Glutamatergic neuron (in vitro differentiated cells): ENCODE measurements at regions not wholly inside any gene's neighbourhood (a gene's known extent, or its start where the extent isn't known, plus 50 kb on each side); places are given as distances from the start of the nearest gene placed in this dataset.

Experiments
- DNase-seq: peaks from one replicate; pipeline ENCODE4 v3.0.0; 2022
- H3K27ac Mint-ChIP-seq: one replicate; pipeline ENCODE4 v1.8.0; 2020; ENCODE audit warnings: mild to moderate bottlenecking, mixed read lengths, inconsistent platforms; ENCODE audit not compliant: unreplicated experiment
- H3K27me3 Mint-ChIP-seq: one replicate; pipeline ENCODE4 v1.8.0; 2020; ENCODE audit warnings: mild to moderate bottlenecking, moderate library complexity, mixed read lengths, inconsistent platforms; ENCODE audit not compliant: unreplicated experiment
- H3K36me3 Mint-ChIP-seq: one replicate; pipeline ENCODE4 v1.8.0; 2020; ENCODE audit warnings: mild to moderate bottlenecking, mixed read lengths, inconsistent platforms; ENCODE audit not compliant: unreplicated experiment
- H3K4me1 Mint-ChIP-seq: one replicate; pipeline ENCODE4 v1.8.0; 2020; ENCODE audit warnings: mild to moderate bottlenecking, low read depth, mixed read lengths, inconsistent platforms; ENCODE audit not compliant: unreplicated experiment
- H3K4me3 Mint-ChIP-seq: one replicate; pipeline ENCODE4 v1.8.0; 2020; ENCODE audit warnings: mild to moderate bottlenecking, mixed read lengths, inconsistent platforms; ENCODE audit not compliant: unreplicated experiment
- H3K9me3 Mint-ChIP-seq: one replicate; pipeline ENCODE4 v1.8.0; 2020; ENCODE audit warnings: mild to moderate bottlenecking, moderate library complexity, mixed read lengths, inconsistent platforms; ENCODE audit not compliant: unreplicated experiment
- TF ChIP-seq, protein P1 (sequence below): fragments of 200-600 bp; sonication (generic); IDR thresholded peaks from one replicate; pipeline ENCODE4 v1.5.0; 2021; ENCODE audit not compliant: partially characterized antibody, unreplicated experiment

DNA sequence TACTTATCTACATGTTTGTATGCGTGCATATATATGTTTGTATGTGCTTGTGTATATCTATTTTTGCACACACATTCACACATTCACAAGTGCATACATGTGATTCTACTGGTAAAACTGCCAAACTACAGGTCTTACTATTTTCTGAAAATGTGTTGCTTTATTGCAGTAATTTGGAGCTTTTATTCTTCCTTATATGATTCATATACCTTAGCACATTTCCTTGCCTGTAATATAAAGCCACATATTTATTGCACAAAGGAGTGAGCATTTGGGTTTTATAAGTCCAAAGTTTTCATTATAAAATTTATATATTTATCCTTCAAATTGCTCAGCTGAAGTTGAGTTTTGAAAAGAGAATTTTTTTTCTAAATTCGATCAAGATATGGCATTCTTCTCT lies 1120.4 kb upstream of the PCDH9 start:
- no peaks in the 10 kb centered on the region for H3K27me3 Mint-ChIP-seq
- no peaks in the 10 kb centered on the region for H3K9me3 Mint-ChIP-seq
- H3K4me3 Mint-ChIP-seq = no peak overlapping the region
- no peak for DNase-seq
- TF ChIP-seq, protein P1, sequence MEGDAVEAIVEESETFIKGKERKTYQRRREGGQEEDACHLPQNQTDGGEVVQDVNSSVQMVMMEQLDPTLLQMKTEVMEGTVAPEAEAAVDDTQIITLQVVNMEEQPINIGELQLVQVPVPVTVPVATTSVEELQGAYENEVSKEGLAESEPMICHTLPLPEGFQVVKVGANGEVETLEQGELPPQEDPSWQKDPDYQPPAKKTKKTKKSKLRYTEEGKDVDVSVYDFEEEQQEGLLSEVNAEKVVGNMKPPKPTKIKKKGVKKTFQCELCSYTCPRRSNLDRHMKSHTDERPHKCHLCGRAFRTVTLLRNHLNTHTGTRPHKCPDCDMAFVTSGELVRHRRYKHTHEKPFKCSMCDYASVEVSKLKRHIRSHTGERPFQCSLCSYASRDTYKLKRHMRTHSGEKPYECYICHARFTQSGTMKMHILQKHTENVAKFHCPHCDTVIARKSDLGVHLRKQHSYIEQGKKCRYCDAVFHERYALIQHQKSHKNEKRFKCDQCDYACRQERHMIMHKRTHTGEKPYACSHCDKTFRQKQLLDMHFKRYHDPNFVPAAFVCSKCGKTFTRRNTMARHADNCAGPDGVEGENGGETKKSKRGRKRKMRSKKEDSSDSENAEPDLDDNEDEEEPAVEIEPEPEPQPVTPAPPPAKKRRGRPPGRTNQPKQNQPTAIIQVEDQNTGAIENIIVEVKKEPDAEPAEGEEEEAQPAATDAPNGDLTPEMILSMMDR = no peak
- no peaks in the 10 kb centered on the region for H3K36me3 Mint-ChIP-seq
- H3K4me1 Mint-ChIP-seq = no peaks in the 10 kb centered on the region
- H3K27ac Mint-ChIP-seq = no peak overlapping the region

DNA sequence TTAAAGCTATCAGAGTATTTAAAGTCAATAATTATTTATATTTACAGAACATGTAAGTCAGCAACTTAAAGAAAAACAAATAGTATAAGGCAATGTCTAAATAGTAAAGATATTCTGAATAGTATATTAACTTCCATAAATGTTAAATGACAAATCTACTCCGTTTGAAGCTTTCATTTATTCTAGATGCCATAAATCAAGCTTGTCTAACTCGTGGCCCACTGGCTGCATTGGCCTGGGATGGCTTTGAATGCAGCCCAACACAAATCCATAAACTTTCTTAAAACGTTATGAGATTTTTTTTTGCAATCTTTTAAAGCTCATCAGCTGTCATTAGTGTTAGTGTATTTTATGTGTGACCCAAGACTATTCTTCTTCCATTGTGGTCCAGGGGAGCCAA lies 1117.1 kb upstream of the PCDH9 start:
- H3K4me1 Mint-ChIP-seq = no peaks in the 10 kb centered on the region
- no peaks in the 10 kb centered on the region for H3K36me3 Mint-ChIP-seq
- TF ChIP-seq, protein P1 = no peak
- no peak overlapping the region for H3K27ac Mint-ChIP-seq
- no peaks in the 10 kb centered on the region for H3K27me3 Mint-ChIP-seq
- no peak for DNase-seq
- H3K9me3 Mint-ChIP-seq = no peaks in the 10 kb centered on the region
- H3K4me3 Mint-ChIP-seq = no peak overlapping the region

DNA sequence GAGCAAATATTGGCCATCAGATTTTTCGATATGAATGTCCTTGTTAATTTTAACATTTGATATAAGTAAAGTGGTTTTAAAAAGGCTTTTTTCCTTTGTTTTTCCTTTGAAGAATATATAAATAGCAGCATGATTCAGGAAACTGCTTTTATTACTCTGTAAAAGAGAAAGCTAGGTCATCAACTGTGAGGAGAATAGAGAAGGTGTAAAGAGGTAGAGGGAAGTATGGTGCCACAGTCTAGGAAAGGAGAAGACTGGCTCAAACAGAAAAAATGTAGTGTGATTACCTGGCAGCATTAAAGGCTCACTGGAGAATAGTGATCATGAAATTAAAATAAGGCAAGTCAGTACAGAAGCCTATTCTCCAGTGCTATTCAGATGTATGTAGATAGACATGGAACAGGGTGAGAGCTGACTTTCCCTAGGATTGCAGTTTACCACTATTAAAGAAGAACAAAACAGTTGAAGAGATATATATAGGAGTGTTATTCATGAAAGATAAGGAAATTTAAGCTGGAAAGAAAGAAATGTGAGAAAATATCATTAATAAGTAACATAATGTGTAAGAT lies 1115.9 kb upstream of the PCDH9 start:
- Mint-ChIP-seq H3K36me3 (peaks cover 6% of the 10 kb centered on the region), H3K4me1 (no peaks in the 10 kb centered on the region), H3K9me3 (peaks cover 2% of the 10 kb centered on the region), H3K27ac (no peak overlapping the region), H3K27me3 (no peaks in the 10 kb centered on the region), H3K4me3 (no peak overlapping the region)
- DNase-seq = no peak
- TF ChIP-seq, protein P1 = no peak

DNA sequence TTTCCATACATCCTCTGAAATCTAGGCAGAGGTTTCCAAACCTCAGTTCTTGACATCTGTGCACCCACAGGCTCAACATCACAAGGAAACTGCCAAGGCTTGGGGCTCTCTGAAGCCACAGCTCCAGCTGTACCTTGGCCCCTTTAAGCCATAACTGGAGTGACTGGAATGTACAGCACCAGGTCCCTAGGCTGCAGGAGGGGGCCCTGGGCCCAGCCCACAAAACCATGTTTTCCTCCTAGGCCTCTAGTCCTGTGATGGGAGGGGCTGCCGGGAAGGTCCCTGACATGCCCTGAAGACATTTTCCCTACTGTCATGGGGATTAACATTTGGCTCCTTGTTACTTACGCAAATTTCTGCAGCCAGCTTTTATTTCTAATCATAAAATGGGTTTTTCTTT lies 1093.0 kb upstream of the PCDH9 start:
- H3K36me3 Mint-ChIP-seq = peaks cover 14% of the 10 kb centered on the region
- no peaks in the 10 kb centered on the region for H3K27me3 Mint-ChIP-seq
- H3K4me3 Mint-ChIP-seq = no peak overlapping the region
- no peak for DNase-seq
- no peak overlapping the region for H3K27ac Mint-ChIP-seq
- TF ChIP-seq, protein P1 = no peak
- peaks cover 4% of the 10 kb centered on the region for H3K9me3 Mint-ChIP-seq
- H3K4me1 Mint-ChIP-seq = no peaks in the 10 kb centered on the region

DNA sequence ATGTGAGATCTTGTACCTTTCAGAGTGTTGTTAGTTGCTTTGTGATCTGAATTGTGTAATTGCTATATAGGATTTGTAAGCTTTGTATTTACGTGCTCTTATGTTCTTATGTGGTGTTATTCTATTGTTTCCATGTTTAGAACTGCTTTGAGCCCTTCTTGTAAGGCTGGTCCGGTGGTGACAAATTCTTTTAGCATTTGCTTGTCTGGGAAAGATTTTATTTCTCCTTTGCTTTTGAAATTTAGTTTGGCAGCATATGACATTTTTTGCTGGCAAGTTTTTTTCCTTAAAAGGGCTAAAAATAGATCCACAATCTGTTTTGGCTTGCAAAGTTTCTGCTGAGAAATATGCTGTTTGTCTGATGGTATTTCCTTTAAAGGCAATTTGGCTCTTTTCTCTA lies 1089.2 kb upstream of the PCDH9 start:
- TF ChIP-seq, protein P1 = no peak
- H3K4me3 Mint-ChIP-seq = no peak overlapping the region
- no peak overlapping the region for H3K27ac Mint-ChIP-seq
- no peaks in the 10 kb centered on the region for H3K27me3 Mint-ChIP-seq
- H3K36me3 Mint-ChIP-seq = peaks cover 14% of the 10 kb centered on the region
- H3K4me1 Mint-ChIP-seq = no peaks in the 10 kb centered on the region
- peaks cover 4% of the 10 kb centered on the region for H3K9me3 Mint-ChIP-seq
- no peak for DNase-seq
